ENCODE measurements at regions not wholly inside any gene's neighbourhood (a gene's known extent, or its start where the extent isn't known, plus 50 kb on each side); places are given as distances from the start of the nearest gene placed in this dataset.
"Not testable (repeated sequence)": the region's sequence is repeated elsewhere in the genome, so short reads cannot be mapped to it uniquely, and the experiment has no call there.

DNA sequence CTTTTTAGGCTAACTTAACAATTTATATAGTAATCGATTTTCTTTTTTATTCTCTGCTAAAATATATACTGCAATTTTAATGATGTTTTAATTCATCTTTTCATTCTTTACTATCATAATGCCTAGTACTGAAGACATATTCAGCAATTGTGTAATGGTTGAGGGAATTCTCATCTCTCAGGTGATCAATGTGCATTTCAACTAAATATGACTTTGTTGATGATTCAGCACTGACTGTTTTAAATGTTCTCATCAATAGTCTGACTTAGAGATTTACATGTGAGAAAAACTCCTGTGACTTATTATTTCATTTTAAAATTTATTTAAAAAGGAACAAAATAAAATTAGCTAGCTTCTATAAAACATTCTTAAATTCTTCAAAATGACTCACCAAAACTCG, 1450.3 kb downstream of the STIM2 start:
- Histone ChIP-seq H2AFZ (no peak overlapping the region), H3K4me1 (replicated peaks; ENCODE audit: insufficient read depth) (no peaks in the 10 kb centered on the region), H3K9me3 (ENCODE audit: insufficient read depth, low read depth) (no peaks in the 10 kb centered on the region), H3K9me2 (ENCODE audit: insufficient read depth) (no peaks in the 10 kb centered on the region), H3K79me2 (ENCODE audit: low read depth) (no peaks in the 10 kb centered on the region), H3K4me2 (no peak overlapping the region), H3F3A (ENCODE audit: insufficient read depth, low read depth) (no peaks in the 10 kb centered on the region), H3K27ac (no peak overlapping the region), H4K20me1 (ENCODE audit: insufficient read depth) (no peaks in the 10 kb centered on the region), H3K36me3 (ENCODE audit: low read depth) (no peaks in the 10 kb centered on the region), H3K4me3 (no peak overlapping the region), H3K27me3 (ENCODE audit: insufficient read depth, low read depth) (no peaks in the 10 kb centered on the region)
- POLR2A ChIA-PET (ENCODE audit: unreplicated experiment) = no interaction called here
- intact Hi-C loops (cut with micrococcal nuclease; ENCODE audit: unreplicated experiment) = no loop called here
- no TSS peak for BruUV-seq (replicated peaks)
- DNase-seq = no peak
- CTCF ChIA-PET = no interaction called here
- TF ChIP-seq, protein P1, sequence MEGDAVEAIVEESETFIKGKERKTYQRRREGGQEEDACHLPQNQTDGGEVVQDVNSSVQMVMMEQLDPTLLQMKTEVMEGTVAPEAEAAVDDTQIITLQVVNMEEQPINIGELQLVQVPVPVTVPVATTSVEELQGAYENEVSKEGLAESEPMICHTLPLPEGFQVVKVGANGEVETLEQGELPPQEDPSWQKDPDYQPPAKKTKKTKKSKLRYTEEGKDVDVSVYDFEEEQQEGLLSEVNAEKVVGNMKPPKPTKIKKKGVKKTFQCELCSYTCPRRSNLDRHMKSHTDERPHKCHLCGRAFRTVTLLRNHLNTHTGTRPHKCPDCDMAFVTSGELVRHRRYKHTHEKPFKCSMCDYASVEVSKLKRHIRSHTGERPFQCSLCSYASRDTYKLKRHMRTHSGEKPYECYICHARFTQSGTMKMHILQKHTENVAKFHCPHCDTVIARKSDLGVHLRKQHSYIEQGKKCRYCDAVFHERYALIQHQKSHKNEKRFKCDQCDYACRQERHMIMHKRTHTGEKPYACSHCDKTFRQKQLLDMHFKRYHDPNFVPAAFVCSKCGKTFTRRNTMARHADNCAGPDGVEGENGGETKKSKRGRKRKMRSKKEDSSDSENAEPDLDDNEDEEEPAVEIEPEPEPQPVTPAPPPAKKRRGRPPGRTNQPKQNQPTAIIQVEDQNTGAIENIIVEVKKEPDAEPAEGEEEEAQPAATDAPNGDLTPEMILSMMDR (conservative IDR thresholded peaks at IDR 0.05) = no peak
- no peak for TF ChIP-seq EZH2 (IDR thresholded peaks at IDR 0.05; ENCODE audit: low read depth)

GRCh38 chr4:28312497-28312896, 1451.9 kb downstream of the STIM2 start:
- BruUV-seq (replicated peaks); H3K4me3 ChIP-seq; intact Hi-C loops (cut with micrococcal nuclease; ENCODE audit: unreplicated experiment); H3K27me3 ChIP-seq (ENCODE audit: insufficient read depth, low read depth); H3K4me1 ChIP-seq (replicated peaks; ENCODE audit: insufficient read depth); H3K79me2 ChIP-seq (ENCODE audit: low read depth); H2AFZ ChIP-seq; POLR2A ChIA-PET (ENCODE audit: unreplicated experiment); H3K9me3 ChIP-seq (ENCODE audit: insufficient read depth, low read depth); H3F3A ChIP-seq (ENCODE audit: insufficient read depth, low read depth); DNase-seq; H4K20me1 ChIP-seq (ENCODE audit: insufficient read depth); H3K9me2 ChIP-seq (ENCODE audit: insufficient read depth); H3K27ac ChIP-seq; H3K36me3 ChIP-seq (ENCODE audit: low read depth); H3K4me2 ChIP-seq; CTCF ChIA-PET: not testable (repeated sequence)

DNA sequence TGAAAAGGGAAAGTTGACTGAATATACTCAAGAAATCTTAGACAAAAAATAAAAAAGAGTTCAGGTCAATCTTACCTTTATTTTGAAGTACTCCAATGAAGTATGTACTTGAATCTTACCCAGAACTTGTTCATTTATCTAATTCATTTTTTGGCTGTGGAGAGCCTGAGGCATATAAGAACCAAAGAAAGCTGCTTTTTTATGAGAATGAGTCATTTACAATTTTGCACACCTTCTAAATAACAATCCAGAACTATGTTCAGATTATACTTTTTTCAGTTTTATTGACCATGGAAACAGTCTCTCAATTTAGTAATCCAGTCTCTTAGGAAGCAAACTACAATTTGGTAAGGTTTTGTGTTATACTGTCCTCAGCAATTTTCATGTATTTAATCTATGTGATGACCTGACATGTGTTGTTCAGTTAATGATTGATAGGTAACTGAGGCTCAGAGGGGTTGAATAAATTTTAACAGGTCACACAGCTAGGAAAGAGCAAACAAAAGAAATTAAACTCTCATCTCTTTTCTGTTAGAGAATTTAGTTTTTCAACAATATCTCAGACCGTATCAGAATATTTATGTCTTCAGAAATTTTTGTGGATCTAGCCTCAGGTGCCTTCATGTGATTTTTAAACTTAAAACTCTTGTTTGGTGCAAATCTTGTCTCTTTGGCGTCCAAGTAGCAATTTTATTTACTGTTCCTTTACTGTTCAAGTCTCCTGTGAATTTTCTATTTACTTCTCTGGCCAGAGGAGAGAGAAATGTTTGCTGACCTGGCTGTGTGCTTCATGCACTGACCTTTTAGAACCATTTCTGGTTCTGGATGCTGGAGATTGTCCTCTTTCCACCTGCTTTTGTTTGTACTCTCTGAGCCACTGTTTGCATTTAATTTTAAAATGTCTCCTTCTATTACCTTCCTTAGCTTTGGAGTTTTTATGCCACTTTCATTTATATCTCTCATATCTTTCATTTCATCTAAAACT, 1453.4 kb downstream of the STIM2 start:
- TF ChIP-seq, protein P1 (conservative IDR thresholded peaks at IDR 0.05) = no peak
- TF ChIP-seq EZH2 (IDR thresholded peaks at IDR 0.05; ENCODE audit: low read depth) = no peak
- Histone ChIP-seq H3K36me3 (ENCODE audit: low read depth) (no peaks in the 10 kb centered on the region), H3K79me2 (ENCODE audit: low read depth) (no peaks in the 10 kb centered on the region), H3K9me2 (ENCODE audit: insufficient read depth) (no peaks in the 10 kb centered on the region), H3K4me3 (no peak overlapping the region), H3K9me3 (ENCODE audit: insufficient read depth, low read depth) (no peaks in the 10 kb centered on the region), H3K4me2 (no peak overlapping the region), H2AFZ (no peak overlapping the region), H3K27ac (no peak overlapping the region), H3K27me3 (ENCODE audit: insufficient read depth, low read depth) (no peaks in the 10 kb centered on the region), H3K4me1 (replicated peaks; ENCODE audit: insufficient read depth) (no peaks in the 10 kb centered on the region), H3F3A (ENCODE audit: insufficient read depth, low read depth) (no peaks in the 10 kb centered on the region), H4K20me1 (ENCODE audit: insufficient read depth) (no peaks in the 10 kb centered on the region)
- DNase-seq = no peak
- BruUV-seq (replicated peaks) = no TSS peak
- POLR2A ChIA-PET (ENCODE audit: unreplicated experiment) = no interaction called here
- CTCF ChIA-PET = no interaction called here
- intact Hi-C loops (cut with micrococcal nuclease; ENCODE audit: unreplicated experiment) = no loop called here
